Left lung (tissue), 4 donors: ENCODE measurements at regions not wholly inside any gene's neighbourhood (a gene's known extent, or its start where the extent isn't known, plus 50 kb on each side); places are given as distances from the start of the nearest gene placed in this dataset.

ENCODE experiments used
- ATAC-seq: fragments of 200-7000 bp; cut with Tn5 transposase; one replicate; pipeline ENCODE4 v1.9.1; 2020; ENCODE audit warnings: moderate library complexity
- DNase-seq, 4 donors: peaks; one replicate each; pipeline ENCODE4 v3.0.0-alpha.2; 2013 to 2020
- H3K27ac ChIP-seq, 2 donors: fragments of 200-600 bp; sonication (generic) in 1 of 2; one replicate each; pipeline versions ENCODE4 v1.5.0 to v1.8.0; 2020 to 2021
- H3K27me3 ChIP-seq, 2 donors: fragments of 200-600 bp; sonication (generic) in 1 of 2; one replicate each; pipeline versions ENCODE4 v1.5.0 to v1.8.0; 2020 to 2021
- H3K36me3 ChIP-seq, 2 donors: fragments of 200-600 bp; sonication (generic) in 1 of 2; one replicate each; pipeline versions ENCODE4 v1.5.0 to v1.8.0; 2020 to 2021
- H3K4me1 ChIP-seq, 2 donors: fragments of 200-600 bp; one replicate each; pipeline ENCODE4 v1.8.0; 2021
- H3K4me3 ChIP-seq, 2 donors: fragments of 200-600 bp; sonication (generic) in 1 of 2; one replicate each; pipeline versions ENCODE4 v1.5.0 to v1.8.0; 2020 to 2021; ENCODE audit warnings: mild to moderate bottlenecking in 1 of 2
- H3K9me3 ChIP-seq, 2 donors: fragments of 200-600 bp; sonication (generic) in 1 of 2; one replicate each; pipeline versions ENCODE4 v1.5.0 to v1.8.0; 2020 to 2021
- CTCF ChIP-seq, 2 donors: fragments of 200-600 bp; sonication (generic) in 1 of 2; IDR thresholded peaks; one replicate each; pipeline versions ENCODE4 v1.5.0 to v1.8.0; 2021; ENCODE audit warnings: antibody characterized with exemption in 2 of 2
- intact Hi-C, 2 donors: fragments of 100-400 bp; cut with DNase I; formaldehyde crosslinking; loops; one replicate each; pipeline versions ENCODE4 v1.11.2 to v1.14.2; 2022
- donor health status: DM: no; HTN: yes; CAD: no.
- donor health status: DM: no; HTN: no; CAD: no.

- Histone ChIP-seq H3K27ac (no peak overlapping the region), H3K27me3 (peaks cover 45 to 95% of the 10 kb centered on the region in 2 donors), H3K9me3 (no peaks in the 10 kb centered on the region), H3K4me1 (no peaks in the 10 kb centered on the region), H3K4me3 (no peak overlapping the region), H3K36me3 (no peaks in the 10 kb centered on the region)
- DNase-seq (peak in 2 of 4 donors; percentile 62 to 65), ATAC-seq (no peak)
- intact Hi-C loops, result no loop called here
- no peak for TF ChIP-seq CTCF (IDR thresholded peaks at IDR 0.05)
These were observed 414.0 kb upstream of the MKI67 start for GRCh38 chr10:128540128-128540762.

GRCh38 chr10:128540781-128541761, 414.8 kb upstream of the MKI67 start:
- H3K4me1 ChIP-seq, result no peaks in the 10 kb centered on the region
- ATAC-seq, result no peak
- H3K27me3 ChIP-seq, result peaks cover 42 to 87% of the 10 kb centered on the region in 2 donors
- peak in 2 of 4 donors; percentile 65 to 83 for DNase-seq
- no peaks in the 10 kb centered on the region for H3K36me3 ChIP-seq
- intact Hi-C loops, result no loop called here
- no peak overlapping the region for H3K27ac ChIP-seq
- H3K4me3 ChIP-seq, result no peak overlapping the region
- H3K9me3 ChIP-seq, result no peaks in the 10 kb centered on the region
- no peak for TF ChIP-seq CTCF (IDR thresholded peaks at IDR 0.05)

- no peaks in the 10 kb centered on the region for H3K9me3 ChIP-seq
- no peak overlapping the region for H3K4me3 ChIP-seq
- H3K27ac ChIP-seq, result no peak overlapping the region
- H3K27me3 ChIP-seq, result peaks cover 34 to 82% of the 10 kb centered on the region in 2 donors
- ATAC-seq (no peak), DNase-seq (no peak)
- intact Hi-C loops, result no loop called here
- H3K36me3 ChIP-seq, result no peaks in the 10 kb centered on the region
- H3K4me1 ChIP-seq, result no peaks in the 10 kb centered on the region
- no peak for TF ChIP-seq CTCF (IDR thresholded peaks at IDR 0.05)
These were observed 415.8 kb upstream of the MKI67 start for GRCh38 chr10:128541926-128542475.

- H3K27me3 ChIP-seq, result peaks cover 29 to 78% of the 10 kb centered on the region in 2 donors
These were observed 416.4 kb upstream of the MKI67 start for GRCh38 chr10:128542659-128543058.

More at GRCh38 chr10:128542659-128543058, 416.4 kb upstream of the MKI67 start:
- no peaks in the 10 kb centered on the region for H3K4me1 ChIP-seq
- no peak for ATAC-seq
- no peak for DNase-seq
- no peaks in the 10 kb centered on the region for H3K9me3 ChIP-seq
- H3K27ac ChIP-seq, result no peak overlapping the region
- TF ChIP-seq CTCF (IDR thresholded peaks at IDR 0.05), result no peak
- no peak overlapping the region for H3K4me3 ChIP-seq
- no peaks in the 10 kb centered on the region for H3K36me3 ChIP-seq
- intact Hi-C loops, result no loop called here
